PC-9 (cell line): ENCODE measurements at regions not wholly inside any gene's neighbourhood (a gene's known extent, or its start where the extent isn't known, plus 50 kb on each side); places are given as distances from the start of the nearest gene placed in this dataset.

Source experiments
- BruUV-seq: library from RNA; stranded (reverse); fragments of 400-500 nt; replicated peaks from 2 replicates; lab custom pipeline; 2021; lab: Mats Ljungman, UMichigan
- CTCF ChIA-PET: fragments of 300-600 bp; sonication (Branson Sonifier 250); formaldehyde crosslinking; loops from one replicate; lab custom pipeline; 2022; ENCODE audit warnings: antibody characterized with exemption; lab: Charles Lee
- POLR2A ChIA-PET: fragments of 300-600 bp; sonication (Branson Sonifier 250); formaldehyde crosslinking; loops from one replicate; lab custom pipeline; 2022; ENCODE audit warnings: antibody characterized with exemption; ENCODE audit not compliant: unreplicated experiment; lab: Charles Lee
- DNase-seq, 2 experiments: peaks; one replicate each; pipeline versions ENCODE4 v3.0.0 to v3.0.0-alpha.2; 2015 to 2022; ENCODE audit warnings: mixed read lengths in 1 of 2
- H2AFZ ChIP-seq: fragments of 200-600 bp; sonication (generic); 2 replicates; pipeline ENCODE4 v1.8.1; 2017; ENCODE audit warnings: antibody characterized with exemption
- H3F3A ChIP-seq: fragments of 200-600 bp; sonication (generic); 2 replicates; pipeline ENCODE4 v1.8.1; 2017; ENCODE audit warnings: antibody characterized with exemption, mild to moderate bottlenecking, low read depth; ENCODE audit not compliant: insufficient read depth
- H3K27ac ChIP-seq: fragments of 200-600 bp; sonication (generic); 2 replicates; pipeline ENCODE4 v1.6.1; 2016; ENCODE audit warnings: mixed run types
- H3K27me3 ChIP-seq: fragments of 200-600 bp; sonication (generic); 2 replicates; pipeline ENCODE4 v1.6.1; 2016; ENCODE audit warnings: low read depth, mixed run types; ENCODE audit not compliant: insufficient read depth
- H3K36me3 ChIP-seq: fragments of 200-600 bp; sonication (generic); 2 replicates; pipeline ENCODE4 v1.6.1; 2016; ENCODE audit warnings: low read depth, mixed run types
- H3K4me1 ChIP-seq: fragments of 200-600 bp; sonication (generic); replicated peaks from 2 replicates; pipeline ENCODE4 v1.6.1; 2016; ENCODE audit warnings: mixed run types; ENCODE audit not compliant: insufficient read depth
- H3K4me2 ChIP-seq: fragments of 200-600 bp; sonication (generic); 2 replicates; pipeline ENCODE4 v1.6.1; 2017; ENCODE audit warnings: mixed run types
- H3K4me3 ChIP-seq: fragments of 200-600 bp; sonication (generic); 2 replicates; pipeline ENCODE4 v1.6.1; 2016; ENCODE audit warnings: mixed run types
- H3K79me2 ChIP-seq: fragments of 200-600 bp; sonication (generic); 2 replicates; pipeline ENCODE4 v1.6.1; 2017; ENCODE audit warnings: low read depth, mixed run types
- H3K9me2 ChIP-seq: fragments of 200-600 bp; sonication (generic); 2 replicates; pipeline ENCODE4 v1.8.1; 2017; ENCODE audit warnings: mild to moderate bottlenecking; ENCODE audit not compliant: insufficient read depth
- H3K9me3 ChIP-seq: fragments of 200-600 bp; sonication (generic); 2 replicates; pipeline ENCODE4 v1.8.1; 2016; ENCODE audit warnings: low read depth; ENCODE audit not compliant: insufficient read depth
- H4K20me1 ChIP-seq: fragments of 200-600 bp; sonication (generic); 2 replicates; pipeline ENCODE4 v1.8.1; 2017; ENCODE audit not compliant: insufficient read depth
- EZH2 ChIP-seq: fragments of 200-600 bp; sonication (generic); IDR thresholded peaks from 2 replicates; pipeline ENCODE4 v1.8.0; 2017; ENCODE audit warnings: antibody characterized with exemption, low read depth
- intact Hi-C: fragments of 100-400 bp; cut with micrococcal nuclease; formaldehyde crosslinking; loops from one replicate; pipeline ENCODE4 v1.10.0; 2022; ENCODE audit not compliant: unreplicated experiment
- TF ChIP-seq, protein P1 (sequence below): fragments of 200-600 bp; sonication (generic); conservative IDR thresholded peaks from 2 replicates; pipeline ENCODE4 v1.6.1; 2017; ENCODE audit warnings: mixed run types, antibody characterized with exemption, mild to moderate bottlenecking, moderate library complexity

DNA sequence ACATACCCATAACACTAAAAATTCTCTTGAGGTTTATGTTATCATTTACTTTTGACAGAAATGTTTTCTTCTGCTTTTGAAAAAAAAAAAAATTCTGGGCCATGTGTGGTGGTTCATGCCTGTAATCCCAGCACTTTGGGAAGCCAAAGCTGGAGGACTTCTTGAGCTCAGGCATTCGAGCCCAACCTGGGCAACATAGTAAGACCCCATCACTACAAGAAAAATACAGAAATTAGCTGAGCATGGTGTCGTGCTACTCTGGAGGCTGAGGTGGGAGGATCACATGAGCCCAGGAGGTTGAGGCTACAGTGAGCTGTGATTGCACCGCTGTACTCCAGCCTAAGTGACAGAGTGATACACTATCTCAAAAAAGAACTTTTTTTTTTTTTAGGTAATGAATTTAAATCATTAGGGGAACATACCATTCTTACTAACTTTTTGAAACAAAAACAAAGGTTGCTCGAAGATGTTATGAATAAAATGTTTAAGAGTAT, 148.8 kb upstream of the DMRT1 start:
- no peak overlapping the region for H3K27ac ChIP-seq
- peaks cover 48% of the 10 kb centered on the region for H3K4me1 ChIP-seq
- H4K20me1 ChIP-seq, result no peaks in the 10 kb centered on the region
- H3K4me3 ChIP-seq, result no peak overlapping the region
- ChIA-PET CTCF (no interaction called here), POLR2A (no interaction called here)
- intact Hi-C loops, result loop anchor here (10.0 kb wide), 1 partner anchor 78 kb away; no protein-coding TSS in a partner anchor
- H3K4me2 ChIP-seq, result no peak overlapping the region
- H2AFZ ChIP-seq, result no peak overlapping the region
- DNase-seq, result no peak
- H3K36me3 ChIP-seq, result no peaks in the 10 kb centered on the region
- no TSS peak for BruUV-seq
- H3K27me3 ChIP-seq, result no peaks in the 10 kb centered on the region
- H3F3A ChIP-seq, result peaks cover 28% of the 10 kb centered on the region
- no peaks in the 10 kb centered on the region for H3K79me2 ChIP-seq
- TF ChIP-seq, protein P1, sequence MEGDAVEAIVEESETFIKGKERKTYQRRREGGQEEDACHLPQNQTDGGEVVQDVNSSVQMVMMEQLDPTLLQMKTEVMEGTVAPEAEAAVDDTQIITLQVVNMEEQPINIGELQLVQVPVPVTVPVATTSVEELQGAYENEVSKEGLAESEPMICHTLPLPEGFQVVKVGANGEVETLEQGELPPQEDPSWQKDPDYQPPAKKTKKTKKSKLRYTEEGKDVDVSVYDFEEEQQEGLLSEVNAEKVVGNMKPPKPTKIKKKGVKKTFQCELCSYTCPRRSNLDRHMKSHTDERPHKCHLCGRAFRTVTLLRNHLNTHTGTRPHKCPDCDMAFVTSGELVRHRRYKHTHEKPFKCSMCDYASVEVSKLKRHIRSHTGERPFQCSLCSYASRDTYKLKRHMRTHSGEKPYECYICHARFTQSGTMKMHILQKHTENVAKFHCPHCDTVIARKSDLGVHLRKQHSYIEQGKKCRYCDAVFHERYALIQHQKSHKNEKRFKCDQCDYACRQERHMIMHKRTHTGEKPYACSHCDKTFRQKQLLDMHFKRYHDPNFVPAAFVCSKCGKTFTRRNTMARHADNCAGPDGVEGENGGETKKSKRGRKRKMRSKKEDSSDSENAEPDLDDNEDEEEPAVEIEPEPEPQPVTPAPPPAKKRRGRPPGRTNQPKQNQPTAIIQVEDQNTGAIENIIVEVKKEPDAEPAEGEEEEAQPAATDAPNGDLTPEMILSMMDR, result no peak
- no peak for TF ChIP-seq EZH2
- H3K9me3 ChIP-seq, result no peaks in the 10 kb centered on the region
- H3K9me2 ChIP-seq, result no peaks in the 10 kb centered on the region

- ChIA-PET POLR2A (interaction anchor here (0.5 to 0.8 kb wide), 3 partner anchors 14 to 22 kb away, joined by 3 to 7 read pairs (median 7); no protein-coding TSS in a partner anchor), CTCF (no interaction called here)
- BruUV-seq, result no TSS peak
- Histone ChIP-seq H3K4me1 (peaks cover 47% of the 10 kb centered on the region), H2AFZ (no peak overlapping the region), H3K9me2 (no peaks in the 10 kb centered on the region), H3K4me2 (peak overlapping the region; percentile 65; the same call in 1 of the 2 replicates), H3K4me3 (no peak overlapping the region), H3K36me3 (no peaks in the 10 kb centered on the region), H4K20me1 (no peaks in the 10 kb centered on the region), H3K9me3 (no peaks in the 10 kb centered on the region), H3F3A (peaks cover 28% of the 10 kb centered on the region), H3K27ac (peak overlapping the region; percentile 47; the same call in 1 of the 2 replicates), H3K27me3 (no peaks in the 10 kb centered on the region), H3K79me2 (no peaks in the 10 kb centered on the region)
- TF ChIP-seq, protein P1, result no peak
- TF ChIP-seq EZH2, result no peak
- no peak for DNase-seq
- intact Hi-C loops, result loop anchor here (10.0 kb wide), 1 partner anchor 79 kb away; no protein-coding TSS in a partner anchor
These were observed 148.1 kb upstream of the DMRT1 start for GRCh38 chr9:693201-694091.

DNA sequence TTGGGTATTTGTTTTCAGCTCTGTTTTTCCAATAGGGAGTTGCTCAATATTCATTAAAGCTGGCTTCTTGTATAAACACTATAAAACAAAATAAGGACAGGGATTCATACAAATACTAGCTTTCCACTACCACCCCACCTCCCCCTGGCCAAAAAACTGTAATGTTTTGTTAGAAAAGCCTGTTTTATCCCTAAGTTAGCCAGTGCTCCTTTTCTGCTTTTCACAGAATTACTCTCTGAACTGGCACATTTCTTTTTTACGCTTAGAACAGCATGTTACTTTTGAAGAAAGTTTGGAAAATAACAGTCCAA, 147.4 kb upstream of the DMRT1 start:
- POLR2A ChIA-PET, result interaction anchor here (0.6 kb wide), 2 partner anchors 14 to 121 kb away, joined by 3 read pairs; no protein-coding TSS in a partner anchor
- Histone ChIP-seq H3K9me2 (no peaks in the 10 kb centered on the region), H3K4me2 (peak overlapping the region; percentile 65), H3K27ac (peak overlapping the region; percentile 47), H3F3A (peaks cover 28% of the 10 kb centered on the region), H3K9me3 (no peaks in the 10 kb centered on the region), H2AFZ (no peak overlapping the region), H3K36me3 (no peaks in the 10 kb centered on the region), H3K4me3 (no peak overlapping the region), H3K27me3 (no peaks in the 10 kb centered on the region), H4K20me1 (no peaks in the 10 kb centered on the region), H3K4me1 (peaks cover 47% of the 10 kb centered on the region), H3K79me2 (no peaks in the 10 kb centered on the region)
- no TSS peak for BruUV-seq
- TF ChIP-seq, protein P1, result no peak
- TF ChIP-seq EZH2, result no peak
- DNase-seq, result no peak
- CTCF ChIA-PET, result no interaction called here
- intact Hi-C loops, result loop anchor here (10.0 kb wide), 1 partner anchor 79 kb away; no protein-coding TSS in a partner anchor
